ENCODE measurements at regions not wholly inside any gene's neighbourhood (a gene's known extent, or its start where the extent isn't known, plus 50 kb on each side); places are given as distances from the start of the nearest gene placed in this dataset.

GRCh38 chr1:47510282-47510811 lies 72.5 kb downstream of the FOXD2 start:
- H3K36me3 ChIP-seq (ENCODE audit: control insufficient read depth, insufficient read depth, low read length, severe bottlenecking) = no peaks in the 10 kb centered on the region
- H3K4me1 ChIP-seq (ENCODE audit: control insufficient read depth, insufficient read depth, low read length) = peaks cover 4% of the 10 kb centered on the region
- no peak for DNase-seq (ENCODE audit: low read depth)
- H3K9me3 ChIP-seq (ENCODE audit: control insufficient read depth, low read length) = peaks cover 24% of the 10 kb centered on the region
- H3K27me3 ChIP-seq (replicated peaks; ENCODE audit: control insufficient read depth, insufficient read depth, low read length) = peaks cover 75% of the 10 kb centered on the region
- H3K9ac ChIP-seq (ENCODE audit: low read length) = no peak overlapping the region
- H3K4me3 ChIP-seq (ENCODE audit: low read length) = no peak overlapping the region

GRCh38 chr1:47511825-47512224 lies 74.0 kb downstream of the FOXD2 start:
- Histone ChIP-seq H3K36me3 (ENCODE audit: control insufficient read depth, insufficient read depth, low read length, severe bottlenecking) (no peaks in the 10 kb centered on the region), H3K9me3 (ENCODE audit: control insufficient read depth, low read length) (peaks cover 24% of the 10 kb centered on the region), H3K27me3 (replicated peaks; ENCODE audit: control insufficient read depth, insufficient read depth, low read length) (peaks cover 72% of the 10 kb centered on the region), H3K4me1 (ENCODE audit: control insufficient read depth, insufficient read depth, low read length) (peaks cover 4% of the 10 kb centered on the region), H3K9ac (ENCODE audit: low read length) (no peak overlapping the region), H3K4me3 (ENCODE audit: low read length) (no peak overlapping the region)
- DNase-seq (ENCODE audit: low read depth) = no peak

GRCh38 chr1:47513393-47513792 lies 75.5 kb downstream of the FOXD2 start:
- Histone ChIP-seq H3K36me3 (ENCODE audit: control insufficient read depth, insufficient read depth, low read length, severe bottlenecking) (no peaks in the 10 kb centered on the region), H3K27me3 (replicated peaks; ENCODE audit: control insufficient read depth, insufficient read depth, low read length) (peaks cover 70% of the 10 kb centered on the region), H3K9ac (ENCODE audit: low read length) (no peak overlapping the region), H3K9me3 (ENCODE audit: control insufficient read depth, low read length) (peaks cover 24% of the 10 kb centered on the region), H3K4me3 (ENCODE audit: low read length) (no peak overlapping the region), H3K4me1 (ENCODE audit: control insufficient read depth, insufficient read depth, low read length) (peaks cover 3% of the 10 kb centered on the region)
- DNase-seq (ENCODE audit: low read depth) = no peak

GRCh38 chr1:47514229-47514628 lies 76.4 kb downstream of the FOXD2 start:
- Histone ChIP-seq H3K4me3 (ENCODE audit: low read length) (no peak overlapping the region), H3K9ac (ENCODE audit: low read length) (no peak overlapping the region), H3K36me3 (ENCODE audit: control insufficient read depth, insufficient read depth, low read length, severe bottlenecking) (no peaks in the 10 kb centered on the region), H3K27me3 (replicated peaks; ENCODE audit: control insufficient read depth, insufficient read depth, low read length) (peaks cover 63% of the 10 kb centered on the region), H3K9me3 (ENCODE audit: control insufficient read depth, low read length) (peaks cover 24% of the 10 kb centered on the region), H3K4me1 (ENCODE audit: control insufficient read depth, insufficient read depth, low read length) (no peaks in the 10 kb centered on the region)
- no peak for DNase-seq (ENCODE audit: low read depth)

DNA sequence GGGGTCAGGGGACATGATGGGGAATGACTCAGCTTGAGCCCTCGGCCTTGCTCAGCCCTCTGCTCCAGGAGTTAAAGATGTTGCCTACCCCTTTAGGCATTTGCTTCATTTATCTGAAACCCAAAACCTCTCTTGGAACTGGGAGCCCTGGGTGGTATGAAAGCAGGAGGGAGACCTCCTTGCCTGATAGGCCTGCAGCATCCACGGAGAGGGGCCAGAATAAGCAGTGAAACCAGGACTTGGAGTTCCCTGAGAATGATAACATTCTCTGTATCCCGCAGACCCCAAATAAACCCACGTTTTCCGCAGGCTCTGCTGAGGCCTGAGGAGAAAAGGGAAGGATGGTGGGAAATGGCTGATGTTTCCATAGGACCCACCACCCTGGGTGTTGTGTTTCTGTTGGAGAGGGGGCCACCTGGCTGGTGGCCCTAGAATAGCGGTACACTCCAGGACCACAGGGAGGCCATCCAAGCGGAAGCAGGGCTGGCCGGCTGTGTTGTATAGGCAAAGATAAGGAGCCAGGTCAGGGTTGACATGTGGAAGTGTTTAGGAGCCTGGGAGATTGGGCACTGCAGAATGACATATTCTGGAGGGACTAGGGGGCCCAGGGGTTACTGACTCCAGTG lies 77.4 kb downstream of the FOXD2 start:
- Histone ChIP-seq H3K36me3 (ENCODE audit: control insufficient read depth, insufficient read depth, low read length, severe bottlenecking) (no peaks in the 10 kb centered on the region), H3K4me3 (ENCODE audit: low read length) (no peak overlapping the region), H3K4me1 (ENCODE audit: control insufficient read depth, insufficient read depth, low read length) (no peaks in the 10 kb centered on the region), H3K9me3 (ENCODE audit: control insufficient read depth, low read length) (peaks cover 24% of the 10 kb centered on the region), H3K27me3 (replicated peaks; ENCODE audit: control insufficient read depth, insufficient read depth, low read length) (peaks cover 52% of the 10 kb centered on the region), H3K9ac (ENCODE audit: low read length) (no peak overlapping the region)
- no peak for DNase-seq (ENCODE audit: low read depth)

DNA sequence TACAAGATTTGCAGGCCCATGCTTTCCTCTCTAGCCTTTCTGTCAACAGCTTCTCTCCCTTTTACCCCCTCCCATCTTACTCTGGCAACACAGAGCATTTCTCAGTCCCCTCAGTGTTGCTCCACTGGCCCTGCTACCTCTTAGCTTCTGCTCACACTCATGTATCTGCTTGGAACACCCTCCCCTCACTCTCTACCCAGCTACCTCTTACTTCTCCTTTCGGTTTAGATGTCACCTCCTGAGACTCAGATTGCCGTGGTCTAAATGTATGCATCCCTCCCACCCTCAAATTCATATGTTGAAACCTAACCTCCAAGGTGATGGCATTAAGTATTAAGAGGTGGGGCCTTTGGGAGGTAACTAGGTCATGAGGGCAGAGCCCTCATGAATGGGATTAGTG lies 80.1 kb downstream of the FOXD2 start:
- Histone ChIP-seq H3K27me3 (replicated peaks; ENCODE audit: control insufficient read depth, insufficient read depth, low read length) (peaks cover 39% of the 10 kb centered on the region), H3K9ac (ENCODE audit: low read length) (no peak overlapping the region), H3K36me3 (ENCODE audit: control insufficient read depth, insufficient read depth, low read length, severe bottlenecking) (no peaks in the 10 kb centered on the region), H3K4me3 (ENCODE audit: low read length) (no peak overlapping the region), H3K4me1 (ENCODE audit: control insufficient read depth, insufficient read depth, low read length) (no peaks in the 10 kb centered on the region), H3K9me3 (ENCODE audit: control insufficient read depth, low read length) (peaks cover 19% of the 10 kb centered on the region)
- DNase-seq (ENCODE audit: low read depth) = no peak

DNA sequence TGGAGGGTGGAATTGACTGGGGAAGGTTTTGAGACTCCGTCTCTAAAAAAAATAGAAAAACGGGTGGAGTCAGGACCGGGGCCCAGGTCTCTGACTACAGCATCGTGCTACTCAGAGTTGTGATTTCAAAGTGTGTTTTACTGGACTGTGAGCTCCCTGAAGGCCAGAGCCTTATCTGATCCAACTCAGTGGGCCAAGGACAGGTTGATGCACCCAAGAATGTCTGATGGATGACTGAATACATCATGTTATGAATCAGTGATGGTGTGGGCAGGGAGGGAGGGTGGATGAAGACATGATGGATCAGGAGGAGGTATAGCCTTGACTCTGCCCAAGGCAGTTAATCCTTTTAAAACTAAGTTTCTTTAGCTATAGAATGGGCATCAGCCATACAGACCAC lies 81.6 kb downstream of the FOXD2 start:
- Histone ChIP-seq H3K36me3 (ENCODE audit: control insufficient read depth, insufficient read depth, low read length, severe bottlenecking) (no peaks in the 10 kb centered on the region), H3K9me3 (ENCODE audit: control insufficient read depth, low read length) (peaks cover 4% of the 10 kb centered on the region), H3K27me3 (replicated peaks; ENCODE audit: control insufficient read depth, insufficient read depth, low read length) (peaks cover 46% of the 10 kb centered on the region), H3K9ac (ENCODE audit: low read length) (no peak overlapping the region), H3K4me1 (ENCODE audit: control insufficient read depth, insufficient read depth, low read length) (no peaks in the 10 kb centered on the region), H3K4me3 (ENCODE audit: low read length) (no peak overlapping the region)
- DNase-seq (ENCODE audit: low read depth) = no peak

- Histone ChIP-seq H3K4me3 (ENCODE audit: low read length) (no peak overlapping the region), H3K4me1 (ENCODE audit: control insufficient read depth, insufficient read depth, low read length) (no peaks in the 10 kb centered on the region), H3K27me3 (replicated peaks; ENCODE audit: control insufficient read depth, insufficient read depth, low read length) (peaks cover 48% of the 10 kb centered on the region), H3K9me3 (ENCODE audit: control insufficient read depth, low read length) (no peaks in the 10 kb centered on the region), H3K9ac (ENCODE audit: low read length) (no peak overlapping the region), H3K36me3 (ENCODE audit: control insufficient read depth, insufficient read depth, low read length, severe bottlenecking) (no peaks in the 10 kb centered on the region)
- DNase-seq (ENCODE audit: low read depth) = no peak
Measured at GRCh38 chr1:47519971-47520370, 82.1 kb downstream of the FOXD2 start.

DNA sequence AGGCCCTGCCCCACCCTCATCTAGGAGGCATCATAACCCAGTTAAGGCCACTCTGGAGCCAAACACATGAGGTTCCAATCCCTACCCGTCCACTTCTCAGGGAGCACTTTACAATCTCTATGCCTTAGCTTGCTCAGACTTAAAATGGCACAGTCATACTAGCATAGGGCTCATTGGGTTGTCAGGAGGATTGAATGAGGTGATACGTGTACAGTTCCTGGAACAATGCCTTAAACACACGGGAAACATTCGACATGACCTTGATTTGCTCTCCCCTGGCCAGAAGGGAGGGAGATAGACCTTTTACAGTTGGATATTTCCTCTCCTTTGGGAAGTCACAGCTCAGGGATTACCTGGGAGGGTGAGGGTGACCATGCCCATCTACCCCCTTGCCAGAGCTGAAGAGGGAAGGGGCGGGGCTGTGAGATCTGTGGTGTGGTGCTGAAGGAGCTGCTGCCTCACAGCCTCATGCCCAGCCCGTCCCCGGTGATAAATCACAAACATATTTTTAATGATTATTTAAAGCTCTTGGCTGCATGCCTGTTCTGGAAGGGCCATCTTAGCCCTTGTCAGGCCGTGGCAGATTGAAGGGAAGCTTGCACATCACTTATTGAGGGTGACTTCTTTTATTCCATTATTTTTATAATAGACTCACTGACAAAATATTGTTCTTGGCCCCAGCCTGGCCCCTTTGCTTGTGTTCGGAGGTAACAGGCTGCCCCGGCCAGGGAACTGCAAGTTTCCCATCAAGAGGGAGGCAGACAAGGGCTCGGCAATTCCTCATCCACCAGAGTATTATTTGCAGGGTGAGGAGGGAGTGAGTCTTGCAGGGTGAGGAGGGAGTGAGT lies 83.4 kb downstream of the FOXD2 start:
- Histone ChIP-seq H3K9ac (ENCODE audit: low read length) (no peak overlapping the region), H3K9me3 (ENCODE audit: control insufficient read depth, low read length) (peaks cover 5% of the 10 kb centered on the region), H3K36me3 (ENCODE audit: control insufficient read depth, insufficient read depth, low read length, severe bottlenecking) (no peaks in the 10 kb centered on the region), H3K4me1 (ENCODE audit: control insufficient read depth, insufficient read depth, low read length) (no peaks in the 10 kb centered on the region), H3K27me3 (replicated peaks; ENCODE audit: control insufficient read depth, insufficient read depth, low read length) (peaks cover 50% of the 10 kb centered on the region), H3K4me3 (ENCODE audit: low read length) (no peak overlapping the region)
- no peak for DNase-seq (ENCODE audit: low read depth)

DNA sequence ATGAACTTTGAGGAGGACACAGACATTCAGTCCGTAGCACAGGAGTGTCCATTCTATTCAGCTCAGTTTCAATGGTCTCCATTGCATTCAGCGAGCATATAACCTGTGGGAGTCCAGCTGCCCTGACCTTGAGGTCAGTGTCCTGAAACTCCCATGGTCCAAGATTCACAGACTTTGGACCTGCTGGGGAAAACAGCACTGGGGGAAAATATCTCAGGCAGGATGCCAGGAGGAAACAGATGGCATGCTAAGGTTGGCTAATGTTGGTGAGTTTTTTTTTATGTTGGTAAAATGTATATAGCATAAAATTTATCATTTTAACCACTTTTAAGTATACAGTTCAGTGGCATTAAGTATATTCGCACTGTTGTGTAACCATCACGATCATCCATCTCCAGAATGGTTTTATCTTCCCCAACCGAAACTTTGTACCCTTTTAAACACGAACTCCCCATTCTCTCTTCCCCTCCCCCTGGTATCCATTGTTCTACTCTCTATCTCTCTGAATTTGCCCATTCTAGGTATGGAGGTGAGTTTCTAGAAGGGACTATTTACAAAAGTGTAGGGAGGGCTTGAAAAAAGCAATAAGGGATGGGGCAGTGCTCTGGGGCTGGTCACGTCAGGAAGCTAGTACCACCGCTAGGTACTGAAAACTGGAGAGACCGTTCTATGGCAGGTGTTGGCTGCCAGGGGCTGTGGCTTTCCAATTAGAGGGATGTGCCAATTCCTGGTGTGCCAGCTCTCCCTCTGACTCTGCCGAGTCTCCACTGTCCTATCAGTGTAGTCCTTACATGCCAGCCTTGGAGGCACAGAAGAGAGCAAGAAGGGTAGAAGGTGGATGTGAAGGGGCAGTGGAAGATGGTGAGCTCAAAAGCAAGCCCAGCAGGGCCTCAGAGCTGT lies 85.3 kb downstream of the FOXD2 start:
- H3K36me3 ChIP-seq (ENCODE audit: control insufficient read depth, insufficient read depth, low read length, severe bottlenecking) = no peaks in the 10 kb centered on the region
- H3K27me3 ChIP-seq (replicated peaks; ENCODE audit: control insufficient read depth, insufficient read depth, low read length) = peaks cover 47% of the 10 kb centered on the region
- DNase-seq (ENCODE audit: low read depth) = no peak
- peaks cover 5% of the 10 kb centered on the region for H3K9me3 ChIP-seq (ENCODE audit: control insufficient read depth, low read length)
- H3K9ac ChIP-seq (ENCODE audit: low read length) = no peak overlapping the region
- H3K4me1 ChIP-seq (ENCODE audit: control insufficient read depth, insufficient read depth, low read length) = no peaks in the 10 kb centered on the region
- H3K4me3 ChIP-seq (ENCODE audit: low read length) = no peak overlapping the region

GRCh38 chr1:47523835-47524215 lies 86.0 kb downstream of the FOXD2 start:
- Histone ChIP-seq H3K36me3 (ENCODE audit: control insufficient read depth, insufficient read depth, low read length, severe bottlenecking) (no peaks in the 10 kb centered on the region), H3K4me3 (ENCODE audit: low read length) (no peak overlapping the region), H3K4me1 (ENCODE audit: control insufficient read depth, insufficient read depth, low read length) (no peaks in the 10 kb centered on the region), H3K9me3 (ENCODE audit: control insufficient read depth, low read length) (peaks cover 8% of the 10 kb centered on the region), H3K27me3 (replicated peaks; ENCODE audit: control insufficient read depth, insufficient read depth, low read length) (peaks cover 49% of the 10 kb centered on the region), H3K9ac (ENCODE audit: low read length) (no peak overlapping the region)
- DNase-seq (ENCODE audit: low read depth) = no peak

Measured in adipocyte (in vitro differentiated cells).